Keratinocyte (primary cell): ENCODE measurements at regions not wholly inside any gene's neighbourhood (a gene's known extent, or its start where the extent isn't known, plus 50 kb on each side); places are given as distances from the start of the nearest gene placed in this dataset.

ENCODE experiments used
- DNase-seq: peaks from one replicate; pipeline ENCODE4 v3.0.0-alpha.2; 2011; ENCODE audit warnings: low read depth, missing footprints, low spot score
- FAIRE-seq: peaks from 2 replicates; lab custom pipeline; 2011; peaks lifted over from hg19 to GRCh38; lab: Jason Lieb, UNC
- H2AFZ ChIP-seq: 2 replicates; pipeline ENCODE4 v1.6.0; 2012; ENCODE audit warnings: low read length, control low read depth, inconsistent platforms; ENCODE audit not compliant: control insufficient read depth
- H3K27ac ChIP-seq: 2 replicates; pipeline ENCODE4 v1.5.1; 2011; ENCODE audit warnings: low read length; ENCODE audit not compliant: control insufficient read depth, insufficient read depth
- H3K27me3 ChIP-seq: 3 replicates; pipeline ENCODE4 v1.6.0; 2011; ENCODE audit warnings: low read length; ENCODE audit not compliant: control insufficient read depth, insufficient read depth; ENCODE audit errors: extremely low read depth
- H3K36me3 ChIP-seq, 2 experiments: 2 replicates in 1 of 2; 3 replicates in 1 of 2; pipeline ENCODE4 v1.5.1; 2011; ENCODE audit warnings: low read length in 2 of 2, mild to moderate bottlenecking in 1 of 2; ENCODE audit not compliant: control insufficient read depth in 2 of 2, insufficient read depth in 2 of 2; ENCODE audit errors: extremely low read depth in 1 of 2
- H3K4me1 ChIP-seq: 3 replicates; pipeline ENCODE4 v1.5.1; 2011; ENCODE audit warnings: low read length; ENCODE audit not compliant: control insufficient read depth, insufficient read depth; ENCODE audit errors: extremely low read depth
- H3K4me2 ChIP-seq: 3 replicates; pipeline ENCODE4 v1.6.0; 2011; ENCODE audit warnings: low read depth, low read length; ENCODE audit not compliant: control insufficient read depth, insufficient read depth; ENCODE audit errors: extremely low read depth
- H3K4me3 ChIP-seq, 3 experiments: fragments of 200-600 bp in 1 of 3; sonication (generic) in 1 of 3; 2 replicates in 2 of 3; 3 replicates in 1 of 3; pipeline ENCODE4 v1.5.1; 2011 to 2016; ENCODE audit warnings: low read length in 3 of 3, mild to moderate bottlenecking in 3 of 3, control low read depth in 2 of 3, inconsistent platforms in 1 of 3, low read depth in 1 of 3, mixed read lengths in 1 of 3, mixed run types in 1 of 3, moderate library complexity in 1 of 3; ENCODE audit not compliant: control insufficient read depth in 2 of 3, insufficient read depth in 2 of 3; ENCODE audit errors: extremely low read depth in 1 of 3
- H3K79me2 ChIP-seq: 2 replicates; pipeline ENCODE4 v1.6.0; 2012; ENCODE audit warnings: low read length; ENCODE audit not compliant: control insufficient read depth, insufficient read depth
- H3K9ac ChIP-seq: 3 replicates; pipeline ENCODE4 v1.6.0; 2011; ENCODE audit warnings: low read length; ENCODE audit not compliant: control insufficient read depth, insufficient read depth; ENCODE audit errors: extremely low read depth
- H3K9me1 ChIP-seq: 3 replicates; pipeline ENCODE4 v1.6.0; 2011; ENCODE audit warnings: low read length; ENCODE audit not compliant: control insufficient read depth, insufficient read depth; ENCODE audit errors: extremely low read depth
- H3K9me3 ChIP-seq: 2 replicates; pipeline ENCODE4 v1.5.1; 2012; ENCODE audit warnings: low read depth, low read length; ENCODE audit not compliant: control insufficient read depth
- H4K20me1 ChIP-seq: 3 replicates; pipeline ENCODE4 v1.6.0; 2011; ENCODE audit warnings: low read length; ENCODE audit not compliant: control insufficient read depth, insufficient read depth; ENCODE audit errors: extremely low read depth
- CTCF ChIP-seq, 3 experiments: IDR thresholded peaks in 1 of 3; conservative IDR thresholded peaks in 1 of 3; optimal IDR thresholded peaks in 1 of 3; 2 replicates in 2 of 3; 3 replicates in 1 of 3; pipeline versions ENCODE3 to v1.5.1; 2011; ENCODE audit warnings: low read length in 3 of 3, mild to moderate bottlenecking in 3 of 3, moderate library complexity in 2 of 3, control low read depth in 1 of 3, inconsistent platforms in 1 of 3; ENCODE audit not compliant: insufficient read depth in 2 of 3; ENCODE audit errors: extremely low read depth in 1 of 3
- EZH2 ChIP-seq: IDR thresholded peaks from one replicate; pipeline ENCODE4 v1.6.1; 2012; ENCODE audit warnings: inconsistent platforms, mild to moderate bottlenecking, low read length, moderate library complexity
- dilution Hi-C: fragments of 300-500 bp; cut with MboI; formaldehyde crosslinking; loops from one replicate; pipeline ENCODE4 v1.7.0; 2020; ENCODE audit warnings: low sequenced_read_pairs; ENCODE audit not compliant: extremely low pct_ligation_motif_present

GRCh38 chr16:66273053-66273452 lies 93.4 kb upstream of the CDH5 start:
- DNase-seq (no peak), FAIRE-seq (no peak)
- TF ChIP-seq CTCF (optimal IDR thresholded peaks at IDR 0.05 in 1 of 3, IDR thresholded peaks at IDR 0.05 in 1 of 3, conservative IDR thresholded peaks at IDR 0.05 in 1 of 3; ENCODE audit: extremely low read depth in 1 of 3, insufficient read depth in 2 of 3, low read length in 3 of 3), result no peak
- TF ChIP-seq EZH2, result no peak
- dilution Hi-C loops, result no loop called here
- Histone ChIP-seq H2AFZ (no peak overlapping the region), H3K27ac (no peak overlapping the region), H3K27me3 (no peaks in the 10 kb centered on the region), H4K20me1 (no peaks in the 10 kb centered on the region), H3K9me1 (no peaks in the 10 kb centered on the region), H3K9me3 (no peaks in the 10 kb centered on the region), H3K4me2 (no peak overlapping the region), H3K79me2 (no peaks in the 10 kb centered on the region), H3K9ac (no peak overlapping the region), H3K36me3 (no peaks in the 10 kb centered on the region), H3K4me3 (no peak overlapping the region), H3K4me1 (peaks cover 50% of the 10 kb centered on the region)

DNA sequence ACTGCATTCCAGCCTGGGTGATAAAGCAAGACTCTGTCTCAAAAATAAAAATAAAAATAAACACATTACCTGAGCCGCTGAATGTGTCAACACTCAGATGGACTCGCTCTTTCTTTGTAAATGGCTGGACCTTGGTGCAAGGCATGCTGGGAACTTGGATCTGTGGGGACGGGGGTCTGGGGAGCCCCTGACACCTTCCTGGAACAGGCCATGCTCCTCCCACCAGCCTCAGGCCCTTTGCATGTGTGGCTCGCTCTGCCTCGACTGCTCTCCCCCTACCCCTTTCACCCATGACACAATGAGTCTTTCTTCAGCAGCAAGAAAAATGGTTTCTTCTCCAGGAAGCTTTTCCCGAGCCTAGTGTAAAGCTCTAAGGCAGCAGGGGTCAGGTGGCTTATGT lies 94.0 kb upstream of the CDH5 start:
- Histone ChIP-seq H3K36me3 (no peaks in the 10 kb centered on the region), H3K27ac (no peak overlapping the region), H3K4me3 (no peak overlapping the region), H3K9me1 (no peaks in the 10 kb centered on the region), H3K4me2 (no peak overlapping the region), H2AFZ (no peak overlapping the region), H3K79me2 (no peaks in the 10 kb centered on the region), H4K20me1 (no peaks in the 10 kb centered on the region), H3K27me3 (no peaks in the 10 kb centered on the region), H3K9ac (no peak overlapping the region), H3K9me3 (no peaks in the 10 kb centered on the region), H3K4me1 (peaks cover 44% of the 10 kb centered on the region)
- FAIRE-seq (no peak), DNase-seq (no peak)
- TF ChIP-seq EZH2, result no peak
- no peak for TF ChIP-seq CTCF (optimal IDR thresholded peaks at IDR 0.05 in 1 of 3, IDR thresholded peaks at IDR 0.05 in 1 of 3, conservative IDR thresholded peaks at IDR 0.05 in 1 of 3; ENCODE audit: extremely low read depth in 1 of 3, insufficient read depth in 2 of 3, low read length in 3 of 3)
- dilution Hi-C loops, result no loop called here
